GM21825 (cell line): ENCODE measurements at regions not wholly inside any gene's neighbourhood (a gene's known extent, or its start where the extent isn't known, plus 50 kb on each side); places are given as distances from the start of the nearest gene placed in this dataset.
"Not testable (repeated sequence)": the region's sequence is repeated elsewhere in the genome, so short reads cannot be mapped to it uniquely, and the experiment has no call there.

ENCODE experiments used
- ATAC-seq: cut with Tn5 transposase; IDR thresholded peaks from one replicate; pipeline ENCODE4 v1.9.1; 2021; ENCODE audit warnings: mild to moderate bottlenecking, moderate library complexity; ENCODE audit not compliant: unreplicated experiment

GRCh38 chr13:94906605-94907004 is 194.3 kb upstream of the SOX21 start:
- no peak for ATAC-seq

DNA sequence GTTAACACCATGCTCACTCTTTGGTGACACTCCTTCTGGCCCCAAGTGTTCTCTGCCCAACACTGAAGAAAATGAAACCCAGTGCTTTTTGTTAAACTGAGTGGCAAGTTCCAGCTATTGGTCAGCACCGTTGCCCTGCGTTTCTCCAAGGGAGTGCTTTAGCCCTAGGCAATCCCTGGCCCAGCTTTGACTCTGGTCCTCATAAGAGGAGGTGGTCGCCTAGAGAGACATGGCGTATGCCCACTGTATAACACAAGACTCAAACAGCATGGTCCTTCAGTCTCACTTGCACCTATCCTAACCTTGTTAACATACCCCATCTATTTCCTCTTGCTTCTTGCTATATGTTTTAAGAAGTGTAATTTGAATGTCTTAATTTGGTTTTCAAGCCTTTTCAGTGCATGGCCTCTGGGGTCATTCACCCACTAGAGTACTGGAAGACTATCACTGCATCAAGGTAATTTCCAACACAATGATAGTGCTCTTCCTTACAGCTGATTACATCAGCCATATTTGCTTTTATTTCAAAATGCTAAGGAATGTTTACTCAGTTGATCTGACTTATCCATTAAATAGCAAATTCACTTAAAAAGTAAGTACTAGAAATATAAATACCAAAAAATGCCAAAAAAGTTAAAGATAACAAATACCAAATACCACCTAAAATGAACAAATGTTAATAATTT is 190.5 kb upstream of the SOX21 start:
- ATAC-seq: no peak

GRCh38 chr13:94901070-94901469 is 188.7 kb upstream of the SOX21 start:
- ATAC-seq: no peak

DNA sequence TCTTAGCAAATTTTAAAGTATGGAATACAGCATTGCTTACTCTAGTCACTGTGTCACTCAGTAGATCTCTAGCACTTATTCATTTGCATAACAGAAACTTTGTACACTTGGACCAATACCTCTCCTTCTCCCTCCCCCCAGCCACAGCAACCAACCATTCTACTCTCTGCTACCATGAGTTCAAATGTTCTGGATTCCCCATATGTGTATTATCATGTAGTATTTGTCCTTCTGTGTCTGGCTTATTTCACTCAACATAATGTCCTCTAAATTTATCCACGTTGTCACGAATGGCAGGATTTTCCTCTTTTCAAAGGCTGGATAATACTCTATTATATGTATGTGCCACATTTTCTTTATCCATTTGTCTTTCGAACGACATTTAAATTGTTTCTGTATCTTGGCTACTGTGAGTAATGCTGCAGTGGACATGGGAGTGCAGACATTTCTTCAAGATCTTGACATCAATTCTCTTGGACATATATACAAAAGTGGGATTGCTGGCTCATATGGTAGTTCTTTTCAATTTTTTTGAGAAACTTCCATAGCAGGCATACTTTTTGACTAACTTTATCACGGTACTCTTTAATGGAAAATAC is 184.5 kb upstream of the SOX21 start:
- no peak for ATAC-seq

- ATAC-seq: no peak
Observed at GRCh38 chr13:94896238-94896637, 183.9 kb upstream of the SOX21 start.

DNA sequence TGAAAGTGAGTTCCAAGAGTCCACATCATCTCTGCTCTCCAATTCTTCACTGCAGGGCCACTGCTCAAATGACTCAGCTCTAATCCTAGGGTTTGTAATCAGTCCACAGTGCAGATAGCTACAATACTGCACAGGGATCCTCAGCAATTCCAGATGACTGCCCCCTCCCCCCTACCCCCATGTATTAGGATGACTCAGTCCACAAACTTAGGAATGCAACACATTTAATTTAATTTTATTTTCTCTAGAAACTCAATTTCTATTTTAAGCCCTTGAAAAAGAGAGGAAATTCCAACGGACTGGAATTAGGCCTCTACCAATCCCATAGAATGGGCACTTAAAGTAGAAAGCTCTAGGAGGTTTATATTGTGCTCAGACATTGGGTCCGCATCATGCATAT is 173.8 kb upstream of the SOX21 start:
- ATAC-seq: no peak

DNA sequence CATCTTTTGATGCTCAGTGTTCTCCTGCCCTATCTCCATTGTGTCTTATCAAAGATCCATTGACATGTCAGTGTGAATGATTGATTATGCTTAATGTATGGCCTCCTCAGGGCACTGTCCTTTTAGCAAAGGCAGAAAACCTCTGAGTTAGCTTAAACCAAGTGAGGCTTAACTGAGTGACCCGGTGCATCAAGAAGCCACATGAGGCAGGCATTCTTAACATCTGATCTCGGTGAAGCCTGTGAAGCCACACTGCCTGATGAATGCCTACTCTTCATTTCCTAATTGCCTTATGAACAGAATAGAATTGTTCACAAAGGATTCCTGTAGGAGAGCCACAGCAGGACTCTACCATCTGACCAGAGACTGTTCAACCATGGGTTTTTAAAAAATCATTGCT is 168.1 kb upstream of the SOX21 start:
- ATAC-seq: no peak

DNA sequence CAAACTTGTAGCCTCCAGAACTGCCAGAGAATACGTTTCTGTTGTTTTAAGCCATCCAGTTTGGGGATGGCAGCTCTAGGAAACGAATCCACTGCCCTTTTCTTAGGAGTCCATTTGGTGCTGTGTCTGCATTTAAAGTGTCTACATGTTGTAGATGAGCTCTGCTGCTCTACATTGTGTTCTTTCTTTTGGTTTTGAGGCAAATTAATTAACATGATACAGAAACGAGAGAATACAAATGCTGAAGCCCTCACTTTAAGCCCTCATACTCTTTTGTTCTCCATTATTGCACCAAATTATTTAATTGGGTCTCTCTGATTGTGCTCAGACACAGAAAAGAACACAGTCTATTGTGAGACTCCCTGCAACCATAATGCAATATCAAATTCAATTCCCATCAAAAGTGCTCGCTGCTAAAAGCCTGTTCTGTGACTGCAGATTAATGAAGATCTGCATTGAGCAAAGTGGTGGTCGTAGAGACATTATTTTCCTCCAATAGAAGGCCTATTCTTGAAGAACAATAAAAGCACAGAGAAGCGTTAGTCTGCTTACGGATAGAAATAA is 166.3 kb upstream of the SOX21 start:
- no peak for ATAC-seq

- ATAC-seq: no peak
Observed at GRCh38 chr13:94864474-94864873, 152.1 kb upstream of the SOX21 start.

DNA sequence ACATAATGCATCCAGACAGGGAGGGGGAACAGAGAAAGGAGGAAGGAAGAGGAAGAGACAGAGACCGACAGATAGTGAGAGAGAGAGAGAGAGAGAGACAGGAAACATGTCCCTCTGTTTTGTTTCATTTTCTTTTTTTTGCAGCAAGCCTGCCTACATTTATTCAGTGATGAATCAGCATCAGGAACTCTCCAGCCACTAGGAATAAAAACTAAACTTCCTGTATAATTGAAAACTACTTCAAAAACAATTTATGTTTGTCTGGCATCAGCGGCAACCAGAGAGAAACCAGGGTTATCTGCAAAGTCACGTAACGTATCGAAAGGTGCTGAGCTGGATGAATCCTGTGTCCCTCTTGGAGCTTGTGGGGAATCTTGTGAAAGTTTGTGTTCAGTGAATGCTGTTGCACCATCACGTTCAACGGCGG is 148.6 kb upstream of the SOX21 start:
- ATAC-seq: peak; percentile 76

DNA sequence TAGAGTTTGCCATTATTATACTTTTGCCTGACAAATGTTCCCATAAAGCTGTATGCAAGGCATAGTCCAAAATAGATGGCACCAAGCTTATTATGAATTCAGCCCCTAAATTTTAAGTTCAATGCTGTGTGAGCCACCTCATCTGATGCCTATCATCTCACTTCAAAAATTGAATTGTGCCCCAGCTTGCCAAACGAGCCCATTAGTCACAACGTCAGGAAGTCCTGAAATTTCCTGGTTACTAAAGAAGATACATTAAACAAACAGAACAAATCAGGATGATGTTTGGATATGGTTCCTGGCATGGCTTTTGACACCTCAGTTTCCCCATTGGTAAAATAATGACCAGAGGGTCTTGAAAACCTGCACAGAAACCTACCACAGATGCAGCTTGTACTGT is 147.5 kb upstream of the SOX21 start:
- no peak for ATAC-seq

DNA sequence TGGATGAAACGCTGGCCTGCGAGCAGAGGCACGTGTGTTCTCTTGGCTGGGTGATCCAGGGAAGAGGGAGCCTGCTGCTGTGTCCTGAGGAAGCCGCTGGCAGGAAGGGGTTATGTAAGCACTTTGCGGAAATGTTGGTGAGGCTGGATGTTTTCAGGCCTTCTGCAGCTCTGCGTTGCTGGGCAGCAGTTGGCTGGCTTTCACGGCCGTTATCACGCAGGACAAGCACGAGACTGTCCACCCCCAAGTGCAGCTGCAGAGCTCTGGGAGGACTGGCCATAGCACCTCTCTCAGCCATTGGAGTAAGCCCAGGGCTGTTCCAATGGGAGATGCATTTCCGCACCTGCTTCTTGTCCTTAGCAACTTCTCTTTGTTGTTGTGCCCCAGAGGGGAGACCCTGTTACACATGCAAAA is 146.9 kb upstream of the SOX21 start:
- ATAC-seq: no peak

- ATAC-seq: no peak
Observed at GRCh38 chr13:94858856-94859255, 146.5 kb upstream of the SOX21 start.

DNA sequence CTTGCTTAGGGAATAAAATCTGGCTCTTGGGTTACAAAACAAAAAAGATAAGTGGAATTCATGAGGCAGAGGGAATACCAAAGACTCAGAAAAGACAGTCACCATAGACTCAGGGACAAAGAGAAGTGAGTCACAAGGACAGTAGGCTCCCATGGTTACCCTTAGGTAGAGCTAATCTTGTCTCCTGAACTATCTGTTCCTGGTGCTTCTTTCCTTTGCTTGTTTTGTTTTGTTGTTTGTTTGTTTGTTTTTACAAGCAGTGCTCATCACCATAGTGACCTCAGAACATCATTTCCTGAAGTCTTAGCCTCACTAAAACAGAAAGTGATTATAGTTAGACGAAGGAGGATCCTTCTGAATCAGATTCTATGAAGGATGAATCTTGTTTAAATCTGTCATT is 142.3 kb upstream of the SOX21 start:
- no peak for ATAC-seq

DNA sequence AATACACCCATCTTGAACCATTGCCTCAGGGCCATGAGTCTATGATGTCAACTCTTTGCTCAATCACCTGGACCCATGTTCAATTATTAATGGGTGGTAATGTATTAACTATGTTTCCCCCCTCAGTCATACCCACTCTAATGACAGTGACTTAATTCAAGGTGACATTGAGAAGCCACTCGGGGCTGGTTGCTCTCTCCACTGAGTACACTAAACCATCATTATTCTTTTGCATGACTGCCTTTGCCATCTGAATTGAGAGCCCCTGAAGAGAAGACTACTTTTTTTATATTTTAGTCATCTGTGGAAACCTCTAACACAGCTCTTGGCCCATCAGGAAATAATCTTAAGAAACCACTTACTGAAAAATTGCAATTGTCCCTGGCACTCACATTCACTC is 139.2 kb upstream of the SOX21 start:
- ATAC-seq: no peak

GRCh38 chr13:94849254-94849653 is 136.9 kb upstream of the SOX21 start:
- no peak for ATAC-seq

- ATAC-seq: no peak
Observed at GRCh38 chr13:94842901-94843300, 130.6 kb upstream of the SOX21 start.

DNA sequence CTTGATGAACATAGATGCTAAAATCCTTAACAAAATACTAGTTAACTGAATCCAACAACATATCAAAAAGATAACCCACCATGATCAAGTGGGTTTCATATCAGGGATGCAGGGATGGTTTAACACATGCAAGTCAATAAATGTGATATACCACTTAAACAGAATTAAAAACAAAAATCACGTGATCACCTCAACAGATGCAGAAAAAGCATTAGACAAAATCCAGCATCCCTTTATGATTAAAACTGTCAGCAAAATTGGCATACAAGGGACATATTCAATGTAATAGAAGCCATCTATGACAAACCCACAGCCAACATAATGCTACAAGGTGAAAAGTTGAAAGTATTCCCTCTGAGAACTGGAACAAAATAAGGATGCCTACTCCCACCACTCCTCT is 124.7 kb upstream of the SOX21 start:
- ATAC-seq: not testable (repeated sequence)

GRCh38 chr13:94829837-94830365 is 117.6 kb upstream of the SOX21 start:
- no peak for ATAC-seq

GRCh38 chr13:94829185-94829836 is 117.0 kb upstream of the SOX21 start:
- ATAC-seq: no peak

DNA sequence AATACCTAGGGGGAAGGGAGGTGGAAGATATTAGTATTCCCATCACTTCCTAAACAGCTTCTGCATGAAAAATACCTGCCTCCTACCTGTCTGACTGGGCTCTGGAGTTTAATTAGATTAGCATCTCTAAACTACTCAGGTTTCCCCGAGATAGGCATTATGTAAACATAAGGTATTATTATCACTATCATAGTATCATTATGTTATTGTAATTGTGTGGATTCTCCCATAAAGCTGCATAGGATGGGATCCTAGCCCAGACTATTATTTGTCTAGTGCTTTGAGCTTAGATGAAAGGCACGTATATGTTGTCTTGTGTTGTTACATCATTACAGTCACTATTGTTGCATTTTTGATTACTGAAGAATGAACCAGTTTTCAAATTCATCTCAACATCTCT is 115.2 kb upstream of the SOX21 start:
- no peak for ATAC-seq

GRCh38 chr13:94825507-94825906 is 113.2 kb upstream of the SOX21 start:
- ATAC-seq: no peak
